Liver (tissue), 8 donors: ENCODE measurements at regions not wholly inside any gene's neighbourhood (a gene's known extent, or its start where the extent isn't known, plus 50 kb on each side); places are given as distances from the start of the nearest gene placed in this dataset.

Experiments used
- DNase-seq: peaks from one replicate; pipeline ENCODE4 v3.0.0-alpha.2; 2017; ENCODE audit warnings: low spot score
- H3K27ac ChIP-seq, 2 donors: one replicate each; pipeline ENCODE4 v1.7.0; 2013; ENCODE audit warnings: inconsistent platforms in 2 of 2, low read length in 2 of 2, control low read depth in 1 of 2, low read depth in 1 of 2, mild to moderate bottlenecking in 1 of 2
- H3K27me3 ChIP-seq, 4 donors: one replicate each; pipeline versions ENCODE4 v1.6.1 to v1.7.0; 2013; ENCODE audit warnings: low read length in 3 of 4, inconsistent platforms in 1 of 4, mild to moderate bottlenecking in 1 of 4, moderate library complexity in 1 of 4; ENCODE audit not compliant: control insufficient read depth in 4 of 4, insufficient read depth in 4 of 4
- H3K36me3 ChIP-seq, 4 donors: one replicate each; pipeline versions ENCODE4 v1.6.1 to v1.7.0; 2013; ENCODE audit warnings: low read length in 3 of 4, mild to moderate bottlenecking in 3 of 4, low read depth in 1 of 4, moderate library complexity in 1 of 4; ENCODE audit not compliant: control insufficient read depth in 4 of 4, insufficient read depth in 3 of 4
- H3K4me1 ChIP-seq, 4 donors: one replicate each; pipeline versions ENCODE4 v1.6.1 to v1.7.0; 2013; ENCODE audit warnings: low read length in 3 of 4, mild to moderate bottlenecking in 3 of 4, moderate library complexity in 1 of 4; ENCODE audit not compliant: control insufficient read depth in 4 of 4, insufficient read depth in 4 of 4
- H3K4me3 ChIP-seq, 3 donors: one replicate each; pipeline versions ENCODE4 v1.6.1 to v1.7.0; 2013; ENCODE audit warnings: low read length in 3 of 3, control low read depth in 1 of 3, low read depth in 1 of 3, mild to moderate bottlenecking in 1 of 3
- H3K9ac ChIP-seq, 2 donors: one replicate each; pipeline ENCODE4 v1.7.0; 2013; ENCODE audit warnings: low read length in 2 of 2, mild to moderate bottlenecking in 2 of 2, moderate library complexity in 2 of 2, control low read depth in 1 of 2, low read depth in 1 of 2
- H3K9me3 ChIP-seq, 4 donors: one replicate each; pipeline versions ENCODE4 v1.6.1 to v1.7.0; 2013; ENCODE audit warnings: low read length in 3 of 4; ENCODE audit not compliant: control insufficient read depth in 4 of 4
- ATF3 ChIP-seq: IDR thresholded peaks from 2 replicates; pipeline ENCODE4 v1.6.1; 2016; ENCODE audit warnings: antibody characterized with exemption
- CTCF ChIP-seq: fragments of 150-350 bp; IDR thresholded peaks from 2 replicates; pipeline ENCODE4 v1.5.1; 2017; ENCODE audit warnings: improper control_type of control experiment, low read depth, low read length; ENCODE audit not compliant: missing input control
- EGR1 ChIP-seq, 2 donors: IDR thresholded peaks; 2 replicates each; pipeline ENCODE4 v1.6.1; 2016 to 2018; ENCODE audit warnings: antibody characterized with exemption in 2 of 2, low read depth in 2 of 2
- FOXA1 ChIP-seq: IDR thresholded peaks from 2 replicates; pipeline ENCODE4 v1.6.1; 2016; ENCODE audit warnings: antibody characterized with exemption
- FOXA2 ChIP-seq: IDR thresholded peaks from 2 replicates; pipeline ENCODE4 v1.6.1; 2016; ENCODE audit warnings: antibody characterized with exemption
- GABPA ChIP-seq, 2 donors: IDR thresholded peaks in 1 of 2; conservative IDR thresholded peaks in 1 of 2; 2 replicates each; pipeline ENCODE4 v1.6.1; 2016; ENCODE audit warnings: antibody characterized with exemption in 2 of 2, mild to moderate bottlenecking in 1 of 2, moderate library complexity in 1 of 2
- HNF4A ChIP-seq, 2 donors: conservative IDR thresholded peaks; 2 replicates each; pipeline ENCODE4 v1.6.1; 2016; ENCODE audit warnings: antibody characterized with exemption in 2 of 2, mild to moderate bottlenecking in 2 of 2
- HNF4G ChIP-seq: IDR thresholded peaks from 2 replicates; pipeline ENCODE4 v1.6.1; 2016; ENCODE audit warnings: antibody characterized with exemption
- JUND ChIP-seq, 2 donors: IDR thresholded peaks; 2 replicates each; pipeline ENCODE4 v1.6.1; 2016; ENCODE audit warnings: antibody characterized with exemption in 2 of 2
- MAX ChIP-seq: IDR thresholded peaks from 2 replicates; pipeline ENCODE4 v1.6.1; 2016; ENCODE audit warnings: antibody characterized with exemption
- NR2F2 ChIP-seq: IDR thresholded peaks from 2 replicates; pipeline ENCODE4 v1.6.1; 2016; ENCODE audit warnings: antibody characterized with exemption
- RAD21 ChIP-seq, 2 donors: IDR thresholded peaks; 2 replicates each; pipeline ENCODE4 v1.6.1; 2016; ENCODE audit warnings: antibody characterized with exemption in 2 of 2, mild to moderate bottlenecking in 2 of 2
- REST ChIP-seq: IDR thresholded peaks from 2 replicates; pipeline ENCODE4 v1.6.1; 2016; ENCODE audit warnings: antibody characterized with exemption, mild to moderate bottlenecking
- RXRA ChIP-seq, 2 donors: IDR thresholded peaks; 2 replicates each; pipeline ENCODE4 v1.6.1; 2017 to 2018; ENCODE audit warnings: antibody characterized with exemption in 2 of 2, mild to moderate bottlenecking in 1 of 2
- SP1 ChIP-seq: IDR thresholded peaks from 2 replicates; pipeline ENCODE4 v1.6.1; 2018; ENCODE audit warnings: antibody characterized with exemption, mild to moderate bottlenecking
- TAF1 ChIP-seq: conservative IDR thresholded peaks from 2 replicates; pipeline ENCODE4 v1.6.1; 2016; ENCODE audit warnings: antibody characterized with exemption, mild to moderate bottlenecking
- YY1 ChIP-seq: IDR thresholded peaks from 2 replicates; pipeline ENCODE4 v1.6.1; 2016; ENCODE audit warnings: antibody characterized with exemption, mild to moderate bottlenecking
- ZBTB33 ChIP-seq: IDR thresholded peaks from 2 replicates; pipeline ENCODE4 v1.6.1; 2016; ENCODE audit warnings: antibody characterized with exemption
- WGBS: extraction: QIAGEN DNeasy Blood & Tissue Kit; methylation state at CpG from one replicate; pipeline ENCODE4 v1.1.7; 2013; 5-methylcytosine and 5-hydroxymethylcytosine counted together
- donor health status: healthy.
- donor health status: healthy.
- donor health status: healthy.
- donor health status: healthy.
- donor health status: healthy.

GRCh38 chr2:63729831-63730230 is 111.9 kb upstream of the UGP2 start:
- Histone ChIP-seq H3K4me1 (peaks cover 0 to 26% (median 12%) of the 10 kb centered on the region in 4 donors), H3K27ac (peak overlapping the region; percentile 87 to 88), H3K9me3 (no peaks in the 10 kb centered on the region), H3K36me3 (no peaks in the 10 kb centered on the region), H3K27me3 (no peaks in the 10 kb centered on the region), H3K9ac (peak overlapping the region; percentile 42 to 49), H3K4me3 (peak overlapping the region; percentile 12 to 34 (median 31))
- TF ChIP-seq YY1: peak; percentile 7
- TF ChIP-seq FOXA1: no peak
- TF ChIP-seq ATF3: no peak
- no peak for TF ChIP-seq REST
- TF ChIP-seq RXRA (IDR thresholded peaks at IDR 0.05): no peak
- TF ChIP-seq JUND (IDR thresholded peaks at IDR 0.05): no peak
- peak in 1 of 2 donors; percentile 4 for TF ChIP-seq GABPA (IDR thresholded peaks at IDR 0.05 in 1 of 2, conservative IDR thresholded peaks at IDR 0.05 in 1 of 2)
- no peak for DNase-seq
- WGBS: 45% methylated on average over 2 of the region's 2 CpGs

GRCh38 chr2:63734510-63734909 is 107.2 kb upstream of the UGP2 start:
- peak overlapping the region in 1 of 2 donors; percentile 73 for H3K9ac ChIP-seq
- H3K27me3 ChIP-seq: no peaks in the 10 kb centered on the region
- DNase-seq: no peak
- H3K27ac ChIP-seq: peak overlapping the region; percentile 26 to 67
- H3K4me3 ChIP-seq: no peak overlapping the region
- 27% methylated on average over 1 of the region's 1 CpG for whole genome bisulfite sequencing
- H3K9me3 ChIP-seq: no peaks in the 10 kb centered on the region
- peaks cover 12 to 50% (median 38%) of the 10 kb centered on the region in 4 donors for H3K4me1 ChIP-seq
- H3K36me3 ChIP-seq: no peaks in the 10 kb centered on the region
- TF ChIP-seq FOXA2 (peak; percentile 93), HNF4A (conservative IDR thresholded peaks at IDR 0.05) (peak; percentile 58 to 74), ATF3 (peak; percentile 89), RAD21 (IDR thresholded peaks at IDR 0.05) (peak; percentile 55 to 66), SP1 (peak; percentile 55), HNF4G (peak; percentile 9), FOXA1 (peak; percentile 88), ZBTB33 (peak; percentile 51), RXRA (IDR thresholded peaks at IDR 0.05) (peak; percentile 67 to 82), CTCF (no peak), MAX (peak; percentile 67), EGR1 (IDR thresholded peaks at IDR 0.05; ENCODE audit: low read depth in 2 of 2) (peak in 1 of 2 donors; percentile 49), NR2F2 (no peak), GABPA (IDR thresholded peaks at IDR 0.05 in 1 of 2, conservative IDR thresholded peaks at IDR 0.05 in 1 of 2) (no peak), REST (peak; percentile 76), JUND (IDR thresholded peaks at IDR 0.05) (peak; percentile 48 to 77), YY1 (peak; percentile 84), TAF1 (peak; percentile 26)
